Endodermal cell (in vitro differentiated cells): ENCODE measurements at regions not wholly inside any gene's neighbourhood (a gene's known extent, or its start where the extent isn't known, plus 50 kb on each side); places are given as distances from the start of the nearest gene placed in this dataset.

Source experiments
- DNase-seq: peaks from one replicate; pipeline ENCODE4 v3.0.0-alpha.2; 2017
- H3K27ac ChIP-seq: 2 replicates; pipeline ENCODE4 v1.5.1; 2013; ENCODE audit warnings: mild to moderate bottlenecking, low read depth, low read length, moderate library complexity
- H3K27me3 ChIP-seq: 2 replicates; pipeline ENCODE4 v1.6.1; 2013; ENCODE audit warnings: mild to moderate bottlenecking, low read length, moderate library complexity; ENCODE audit not compliant: insufficient read depth, control insufficient read depth, poor library complexity, severe bottlenecking
- H3K36me3 ChIP-seq: 2 replicates; pipeline ENCODE4 v1.7.0; 2013; ENCODE audit warnings: mild to moderate bottlenecking, low read length, moderate library complexity; ENCODE audit not compliant: control insufficient read depth, insufficient read depth
- H3K4me1 ChIP-seq: one replicate; pipeline ENCODE4 v1.7.0; 2013; ENCODE audit warnings: low read length; ENCODE audit not compliant: control insufficient read depth, insufficient read depth
- H3K4me3 ChIP-seq: 2 replicates; pipeline ENCODE4 v1.5.1; 2013; ENCODE audit warnings: mild to moderate bottlenecking, low read length, moderate library complexity
- H3K9ac ChIP-seq: 2 replicates; pipeline ENCODE4 v1.6.1; 2013; ENCODE audit warnings: mild to moderate bottlenecking, low read length, moderate library complexity; ENCODE audit not compliant: poor library complexity, severe bottlenecking; ENCODE audit errors: extremely low read depth
- H3K9me3 ChIP-seq: 2 replicates; pipeline ENCODE4 v1.6.1; 2013; ENCODE audit warnings: mild to moderate bottlenecking, low read length, moderate library complexity; ENCODE audit not compliant: control insufficient read depth
- H3K27ac Mint-ChIP-seq: 2 replicates; pipeline ENCODE4 v1.8.0; 2020; ENCODE audit warnings: mixed read lengths
- H3K27me3 Mint-ChIP-seq: 2 replicates; pipeline ENCODE4 v1.8.0; 2021; ENCODE audit warnings: mild to moderate bottlenecking, mixed read lengths; ENCODE audit not compliant: insufficient read depth
- H3K36me3 Mint-ChIP-seq: 2 replicates; pipeline ENCODE4 v1.8.0; 2020; ENCODE audit warnings: low read depth, mixed read lengths
- H3K4me1 Mint-ChIP-seq: 2 replicates; pipeline ENCODE4 v1.8.0; 2020; ENCODE audit warnings: mixed read lengths
- H3K4me3 Mint-ChIP-seq: 2 replicates; pipeline ENCODE4 v1.8.0; 2020; ENCODE audit warnings: mild to moderate bottlenecking, moderate library complexity, mixed read lengths
- H3K9me3 Mint-ChIP-seq: 2 replicates; pipeline ENCODE4 v1.8.0; 2020; ENCODE audit warnings: mild to moderate bottlenecking, mixed read lengths
- CTCF ChIP-seq: fragments of 200-600 bp; sonication (generic); conservative IDR thresholded peaks from 2 replicates; pipeline ENCODE4 v1.5.0; 2021; ENCODE audit warnings: antibody characterized with exemption, mild to moderate bottlenecking
- WGBS, 2 experiments: methylation state at CpG; one replicate each; pipeline versions ENCODE4 v1.1.5 to v1.1.7; 2013; ENCODE audit warnings: missing lambda C conversion rate in 2 of 2, mixed read lengths in 1 of 2; ENCODE audit not compliant: insufficient coverage in 1 of 2, insufficient read length in 1 of 2; 5-methylcytosine and 5-hydroxymethylcytosine counted together

DNA sequence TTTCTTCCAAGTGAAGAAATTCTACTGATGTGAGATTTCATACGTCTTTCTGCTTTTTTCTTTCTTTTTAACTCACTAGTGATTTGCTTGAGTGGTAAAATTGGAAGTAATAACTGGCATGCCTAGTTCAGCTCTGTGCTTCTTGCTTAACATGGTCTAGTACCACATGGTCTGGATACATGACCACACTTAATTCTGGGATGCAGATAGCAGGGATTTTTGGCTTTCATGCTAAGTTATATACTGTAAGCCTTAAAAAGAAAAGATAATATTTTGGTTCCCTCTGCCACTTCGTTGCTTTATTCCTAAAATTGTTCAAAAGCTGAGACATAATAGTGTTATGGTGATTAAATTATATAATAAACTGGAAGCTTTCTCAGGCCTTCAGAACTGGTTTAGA lies 174.3 kb downstream of the OXSM start:
- no peaks in the 10 kb centered on the region for H3K9me3 Mint-ChIP-seq

DNA sequence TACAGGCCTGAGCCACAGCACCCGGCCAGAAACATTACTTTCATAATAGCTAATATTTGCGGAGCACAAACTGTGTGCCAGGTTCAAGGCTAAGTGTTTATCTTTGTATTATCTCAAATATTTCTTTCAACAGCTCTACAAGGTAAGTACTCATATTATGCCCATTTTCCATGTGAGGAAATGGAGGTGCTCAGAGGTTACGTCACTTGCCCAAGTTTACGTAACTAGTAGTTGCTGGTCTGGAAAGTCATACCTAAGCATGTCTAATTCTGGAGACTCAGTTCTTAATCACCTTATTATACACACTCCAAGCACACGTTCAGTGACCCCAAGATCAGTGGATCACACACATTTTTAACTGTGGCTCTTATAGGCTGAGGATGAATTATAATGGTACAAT lies 177.5 kb downstream of the OXSM start:
- no peaks in the 10 kb centered on the region for H3K4me1 ChIP-seq
- no peak for TF ChIP-seq CTCF
- H3K9me3 ChIP-seq = no peaks in the 10 kb centered on the region
- no peaks in the 10 kb centered on the region for H3K36me3 Mint-ChIP-seq
- no peak overlapping the region for H3K4me3 ChIP-seq
- no peaks in the 10 kb centered on the region for H3K36me3 ChIP-seq
- no peak for DNase-seq
- WGBS, 2 experiments = 96 to 100% methylated on average over 4 to 5 of the region's 5 CpGs
- no peak overlapping the region for H3K27ac ChIP-seq
- H3K27me3 Mint-ChIP-seq = no peaks in the 10 kb centered on the region
- H3K27ac Mint-ChIP-seq = no peak overlapping the region
- H3K27me3 ChIP-seq = no peaks in the 10 kb centered on the region
- H3K4me3 Mint-ChIP-seq = no peak overlapping the region
- no peaks in the 10 kb centered on the region for H3K9me3 Mint-ChIP-seq
- H3K9ac ChIP-seq = no peak overlapping the region
- no peaks in the 10 kb centered on the region for H3K4me1 Mint-ChIP-seq

More for the DNA sequence above, 174.3 kb downstream of the OXSM start:
- Mint-ChIP-seq H3K27me3 (no peaks in the 10 kb centered on the region), H3K27ac (no peak overlapping the region), H3K4me3 (no peak overlapping the region), H3K36me3 (no peaks in the 10 kb centered on the region), H3K4me1 (no peaks in the 10 kb centered on the region)
- no peaks in the 10 kb centered on the region for H3K9me3 ChIP-seq
- WGBS, 2 experiments = 65% methylated on average over 1 of the region's 2 CpGs; no CpG with 5 or more reads in 1 of the 2 experiments
- H3K27ac ChIP-seq = no peak overlapping the region
- H3K4me1 ChIP-seq = no peaks in the 10 kb centered on the region
- H3K4me3 ChIP-seq = no peak overlapping the region
- no peak overlapping the region for H3K9ac ChIP-seq
- H3K36me3 ChIP-seq = no peaks in the 10 kb centered on the region
- no peak for TF ChIP-seq CTCF
- no peaks in the 10 kb centered on the region for H3K27me3 ChIP-seq
- no peak for DNase-seq

- no peaks in the 10 kb centered on the region for H3K4me1 Mint-ChIP-seq
- DNase-seq = no peak
- no peaks in the 10 kb centered on the region for H3K9me3 ChIP-seq
- H3K9ac ChIP-seq = no peak overlapping the region
- 82% methylated on average over 2 of the region's 2 CpGs; no CpG with 5 or more reads in 1 of the 2 experiments for WGBS, 2 experiments
- no peak overlapping the region for H3K27ac ChIP-seq
- H3K27me3 Mint-ChIP-seq = no peaks in the 10 kb centered on the region
- no peaks in the 10 kb centered on the region for H3K36me3 Mint-ChIP-seq
- no peaks in the 10 kb centered on the region for H3K4me1 ChIP-seq
- no peak for TF ChIP-seq CTCF
- no peak overlapping the region for H3K4me3 Mint-ChIP-seq
- H3K4me3 ChIP-seq = no peak overlapping the region
- no peak overlapping the region for H3K27ac Mint-ChIP-seq
- no peaks in the 10 kb centered on the region for H3K27me3 ChIP-seq
- H3K9me3 Mint-ChIP-seq = no peaks in the 10 kb centered on the region
- H3K36me3 ChIP-seq = no peaks in the 10 kb centered on the region
These were observed 181.8 kb downstream of the OXSM start for GRCh38 chr3:25971736-25972135.
